KBM-7 (cell line): ENCODE measurements at regions not wholly inside any gene's neighbourhood (a gene's known extent, or its start where the extent isn't known, plus 50 kb on each side); places are given as distances from the start of the nearest gene placed in this dataset.
A peak's percentile ranks its signal among the peaks of the same experiment; 100 is the strongest.

Experiments used
- DNase-seq: peaks from one replicate; pipeline ENCODE4 v3.0.0-alpha.2; 2015
- in situ Hi-C: fragments of 300-500 bp; cut with MboI; formaldehyde crosslinking; loops from 2 replicates; pipeline ENCODE4 v1.14.3; 2020; ENCODE audit warnings: low sequenced_read_pairs, low pct_unique_long_range_greater_than_20kb, mixed read lengths

DNA sequence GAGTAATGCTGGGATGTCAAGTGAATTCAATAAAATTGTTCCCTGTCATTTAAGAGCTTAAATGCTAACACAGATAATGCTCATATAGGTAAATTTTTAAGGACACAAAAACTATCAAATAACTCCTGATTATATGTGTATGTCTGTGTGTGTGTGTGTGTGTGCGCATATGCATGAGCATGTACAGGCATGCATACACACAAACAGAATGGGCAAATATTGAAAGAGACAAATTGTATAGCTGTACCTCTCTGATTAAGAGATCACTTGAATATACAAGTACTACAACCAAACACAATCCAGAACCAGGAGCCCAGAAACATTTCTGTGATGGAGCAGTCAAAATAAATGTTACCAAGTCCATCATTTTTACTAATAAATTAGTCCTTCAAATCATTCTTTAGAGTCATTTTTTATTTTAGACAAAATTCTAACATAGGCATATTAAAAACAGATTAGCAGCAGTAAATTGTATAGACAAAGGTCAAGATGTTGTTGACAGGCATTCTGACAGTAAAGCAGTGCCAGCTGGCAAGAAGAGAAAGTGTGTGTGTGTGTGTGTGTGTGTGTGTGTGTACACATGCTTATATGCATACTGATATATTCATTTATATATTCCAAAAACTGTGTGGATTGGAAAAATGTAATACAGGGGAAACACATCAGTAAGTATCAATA, 145.3 kb downstream of the CD47 start:
- DNase-seq = no peak
- in situ Hi-C loops = no loop called here

DNA sequence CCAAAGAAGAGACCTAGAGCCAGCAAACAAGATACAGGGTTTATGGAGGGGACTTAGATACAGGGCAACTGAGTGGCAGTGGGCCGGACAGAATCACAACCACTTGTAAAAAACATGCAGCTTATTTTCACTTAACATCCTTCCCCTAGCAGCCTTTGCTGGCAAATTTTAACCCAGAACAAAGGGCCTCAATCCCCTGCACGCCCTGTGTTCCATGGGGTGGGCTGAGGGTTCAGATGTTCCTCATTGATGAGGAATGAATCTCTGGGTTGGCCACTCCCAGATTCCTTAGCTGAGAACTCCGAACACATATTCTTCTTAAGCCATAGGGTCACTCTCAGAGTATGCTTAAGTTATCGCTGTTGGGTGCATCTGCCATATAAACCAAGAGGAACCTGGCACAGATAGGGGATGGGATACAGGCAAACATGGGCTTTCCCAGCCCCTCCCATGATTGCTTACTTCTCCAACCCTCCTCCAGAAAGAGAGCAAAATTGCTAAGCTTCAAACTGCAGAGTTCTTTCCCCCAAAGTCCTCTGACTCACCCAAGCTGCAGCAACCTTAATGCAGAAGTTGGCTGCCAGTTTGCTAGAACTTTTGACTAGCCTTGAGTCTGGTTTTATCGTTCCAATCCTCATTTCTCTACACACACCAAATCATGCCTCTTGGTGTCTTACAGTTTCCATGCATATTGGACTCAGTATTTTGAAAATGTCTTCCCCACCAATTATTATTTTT, 146.9 kb downstream of the CD47 start:
- in situ Hi-C loops = no loop called here
- no peak for DNase-seq

DNA sequence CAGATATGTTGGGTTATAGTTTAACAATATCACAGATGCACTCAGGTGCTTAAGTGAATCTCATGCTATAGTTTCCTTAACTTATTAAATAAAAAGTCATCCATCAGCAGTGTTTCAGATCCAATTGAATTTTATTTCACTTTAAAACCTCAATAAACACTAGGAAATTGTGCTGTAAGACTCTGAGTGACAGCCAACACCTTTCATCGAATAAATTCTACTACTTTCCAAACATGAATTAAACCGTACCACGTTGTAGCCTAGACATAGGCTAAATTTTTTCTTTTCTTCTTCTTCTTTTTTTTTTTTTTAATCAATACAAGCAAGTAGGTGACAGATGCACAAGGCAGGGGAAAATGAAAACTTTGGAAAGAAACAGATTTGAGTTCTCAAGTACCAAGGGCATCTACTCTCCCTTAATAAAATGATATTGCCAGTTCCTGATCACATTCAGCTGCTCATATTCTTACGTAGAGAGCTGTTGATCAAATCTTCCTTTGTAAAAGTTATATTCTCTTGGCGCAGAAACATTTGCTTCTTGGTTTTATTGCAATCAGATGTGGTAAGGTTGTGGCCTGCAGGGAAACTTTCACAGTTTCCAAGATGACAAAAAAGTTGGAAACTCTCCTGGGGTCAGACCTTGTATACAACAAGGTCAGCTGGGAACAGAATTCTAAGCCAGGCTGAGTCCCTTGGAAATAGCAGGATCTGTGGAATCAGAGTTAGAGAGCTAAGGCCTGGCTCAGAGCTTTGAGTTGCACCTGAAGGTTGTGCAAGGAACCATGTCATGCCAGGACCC, 147.7 kb downstream of the CD47 start:
- DNase-seq = no peak
- in situ Hi-C loops = no loop called here

DNA sequence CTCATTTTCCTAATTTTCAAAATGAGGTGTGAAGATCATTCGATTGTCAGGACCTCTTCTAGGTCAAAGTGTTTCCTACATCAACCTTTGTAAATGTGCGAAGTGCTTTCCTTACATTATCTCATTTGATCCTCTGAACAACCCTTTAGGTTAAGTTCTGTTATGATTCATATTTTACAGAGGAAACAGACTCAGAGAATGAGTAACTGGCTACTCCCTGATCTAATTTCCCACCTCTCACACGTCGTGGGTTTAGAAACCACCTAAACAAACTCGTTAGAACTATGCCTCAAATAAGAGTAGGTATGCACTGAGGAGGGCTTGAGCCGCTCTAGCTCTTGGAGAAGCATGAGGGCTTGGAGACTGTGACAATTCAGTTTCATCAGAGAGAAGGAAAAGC, 148.6 kb downstream of the CD47 start:
- no peak for DNase-seq
- in situ Hi-C loops = no loop called here

DNA sequence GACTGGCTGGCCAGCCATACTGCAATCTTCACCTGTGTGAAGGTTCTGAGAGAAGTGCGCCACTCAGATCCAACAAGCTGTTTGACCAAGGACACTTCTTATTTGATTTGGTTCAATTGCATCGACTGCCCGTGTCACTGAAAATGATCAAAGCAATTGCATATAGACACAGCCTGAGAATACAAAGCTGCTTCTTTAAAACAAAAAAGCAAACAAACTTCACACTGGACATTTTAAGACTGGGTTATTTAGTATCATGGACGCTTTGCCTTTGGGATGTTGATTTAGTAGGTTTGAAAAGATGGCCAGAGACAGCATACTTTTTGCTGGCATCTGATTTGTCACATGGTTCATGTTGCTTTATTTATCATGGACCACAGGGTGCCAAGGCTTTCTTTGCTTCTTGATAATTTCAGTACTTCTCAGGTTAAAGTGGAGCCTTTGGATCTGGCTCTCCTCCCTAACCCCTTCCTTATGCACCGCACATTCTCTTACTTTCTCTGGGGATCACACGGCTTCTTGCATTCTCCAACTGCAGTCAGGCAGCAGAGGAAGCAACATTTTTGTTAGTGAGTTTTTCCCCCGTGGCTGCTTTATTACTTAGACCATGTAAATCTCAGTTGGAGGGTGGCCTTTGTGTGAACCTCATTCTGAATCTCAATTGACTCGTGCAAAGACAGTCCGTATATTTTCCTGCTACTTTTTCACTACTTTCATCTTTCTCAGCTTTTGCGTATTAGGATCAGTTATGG, 151.0 kb downstream of the CD47 start:
- in situ Hi-C loops = no loop called here

DNA sequence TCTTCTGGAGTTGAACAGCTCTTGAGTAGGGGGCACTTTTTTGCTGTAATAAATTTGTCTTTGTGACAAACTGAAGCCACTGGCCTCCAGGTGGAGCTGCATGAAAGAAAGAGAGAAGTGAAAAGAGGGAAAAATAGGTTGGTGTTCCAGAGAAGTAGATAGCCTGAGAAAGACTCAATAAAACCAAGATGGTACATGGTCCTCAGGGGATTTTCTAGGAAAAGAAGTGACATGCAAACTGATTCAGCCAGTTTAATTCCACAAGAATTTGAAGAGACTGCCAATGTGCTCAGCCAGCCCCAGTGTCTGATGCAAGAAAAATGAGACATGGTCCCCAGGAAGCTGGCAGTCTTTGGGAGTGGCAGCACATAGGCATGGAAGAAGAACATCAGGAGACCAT, 152.7 kb downstream of the CD47 start:
- DNase-seq = peak; percentile 77
- in situ Hi-C loops = no loop called here

More for the DNA sequence above, 151.0 kb downstream of the CD47 start:
- DNase-seq = no peak

DNA sequence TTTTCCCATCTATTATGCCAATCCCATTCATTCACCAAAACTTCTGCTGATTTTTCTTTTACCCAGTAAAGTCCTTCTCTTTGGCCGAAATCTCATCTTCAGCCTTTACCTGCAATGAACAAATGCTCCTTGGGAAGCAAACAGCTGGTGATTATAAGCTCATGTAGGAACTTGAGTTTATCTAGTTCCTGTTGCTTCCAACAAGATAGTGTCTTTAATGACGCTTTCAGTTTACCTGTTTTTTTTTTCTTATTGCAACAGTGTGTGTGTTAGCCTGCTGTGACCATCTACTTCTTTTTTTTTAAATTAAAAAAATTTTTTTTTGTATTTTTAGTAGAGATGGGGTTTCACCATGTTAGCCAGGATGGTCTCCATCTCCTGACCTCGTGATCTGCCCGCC, 156.0 kb downstream of the CD47 start:
- in situ Hi-C loops = no loop called here
- no peak for DNase-seq

DNA sequence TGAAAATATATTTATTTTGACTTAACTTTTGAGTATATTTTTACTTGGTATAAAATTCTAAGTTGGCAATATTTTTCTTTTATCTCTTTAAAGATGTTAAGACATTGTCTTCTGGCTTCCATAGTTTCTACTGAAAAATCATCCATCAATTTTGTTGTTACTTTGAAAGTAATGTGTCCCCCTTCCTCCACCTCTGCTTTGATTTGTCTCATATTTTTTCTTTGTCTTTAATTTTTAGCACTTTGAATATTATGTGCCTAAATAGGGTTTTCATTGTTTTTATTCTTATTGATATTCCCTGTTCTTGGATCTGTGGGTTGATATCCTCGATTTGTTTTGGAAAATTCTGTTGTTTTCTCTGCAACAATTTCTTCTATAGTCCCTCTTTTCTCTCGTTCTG, 157.4 kb downstream of the CD47 start:
- DNase-seq = no peak

DNA sequence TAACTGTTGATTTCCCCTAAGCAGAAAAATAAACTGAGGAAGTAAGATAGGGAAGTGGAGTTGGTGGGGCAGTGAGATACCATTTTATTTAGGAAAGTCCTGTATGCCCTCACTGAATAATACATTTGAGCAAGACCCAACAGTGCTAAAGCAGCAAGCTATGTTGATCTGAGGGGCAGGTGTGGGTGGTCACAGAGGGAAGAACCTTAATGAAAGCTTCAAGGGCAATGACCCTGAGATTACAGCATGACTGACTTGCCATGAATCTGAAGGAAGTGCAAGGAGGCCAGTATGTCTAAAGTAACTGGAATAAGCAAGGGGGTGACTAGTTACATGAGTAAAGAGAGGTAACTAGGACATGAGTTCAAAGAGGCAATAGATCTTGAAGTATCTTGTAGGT, 159.5 kb downstream of the CD47 start:
- no peak for DNase-seq
- in situ Hi-C loops = no loop called here

More for the DNA sequence above, 157.4 kb downstream of the CD47 start:
- in situ Hi-C loops = no loop called here

DNA sequence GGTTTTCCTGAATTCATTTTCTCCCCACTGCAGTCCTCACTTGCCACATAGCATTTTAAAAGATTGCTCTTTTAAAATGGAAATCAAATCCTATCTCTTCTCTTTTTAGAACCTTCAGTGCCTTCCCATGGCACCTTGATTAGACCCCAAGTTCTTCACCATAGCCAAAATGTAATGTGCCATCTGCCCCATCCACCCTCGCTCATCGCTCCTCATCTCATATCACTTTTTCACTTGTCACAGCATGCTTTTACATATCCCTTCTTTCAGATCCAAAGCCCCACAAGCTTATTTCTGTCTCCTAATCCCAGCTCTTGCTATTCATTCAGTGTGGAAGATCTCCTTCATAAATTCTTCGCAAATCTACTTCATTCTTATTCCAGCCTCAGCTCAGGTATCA, 161.7 kb downstream of the CD47 start:
- DNase-seq = no peak
- in situ Hi-C loops = no loop called here

DNA sequence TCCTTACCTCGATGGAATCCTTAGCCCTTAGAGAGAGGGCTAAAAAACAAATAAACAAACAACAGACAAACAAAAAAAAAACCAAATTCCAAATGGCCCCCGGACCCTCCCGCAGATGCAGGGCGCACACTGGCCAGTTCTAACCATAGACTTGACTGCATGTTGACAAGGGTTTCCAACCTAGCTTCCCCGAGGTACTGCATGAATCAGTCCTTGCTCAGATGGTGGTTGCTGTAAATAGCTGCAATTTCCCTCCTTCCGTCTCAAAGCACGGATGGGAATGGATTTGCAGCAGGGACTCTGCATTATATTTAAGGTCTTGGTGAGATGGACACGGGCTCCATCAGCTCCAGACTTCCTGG, 162.8 kb downstream of the CD47 start:
- in situ Hi-C loops = no loop called here
- no peak for DNase-seq

DNA sequence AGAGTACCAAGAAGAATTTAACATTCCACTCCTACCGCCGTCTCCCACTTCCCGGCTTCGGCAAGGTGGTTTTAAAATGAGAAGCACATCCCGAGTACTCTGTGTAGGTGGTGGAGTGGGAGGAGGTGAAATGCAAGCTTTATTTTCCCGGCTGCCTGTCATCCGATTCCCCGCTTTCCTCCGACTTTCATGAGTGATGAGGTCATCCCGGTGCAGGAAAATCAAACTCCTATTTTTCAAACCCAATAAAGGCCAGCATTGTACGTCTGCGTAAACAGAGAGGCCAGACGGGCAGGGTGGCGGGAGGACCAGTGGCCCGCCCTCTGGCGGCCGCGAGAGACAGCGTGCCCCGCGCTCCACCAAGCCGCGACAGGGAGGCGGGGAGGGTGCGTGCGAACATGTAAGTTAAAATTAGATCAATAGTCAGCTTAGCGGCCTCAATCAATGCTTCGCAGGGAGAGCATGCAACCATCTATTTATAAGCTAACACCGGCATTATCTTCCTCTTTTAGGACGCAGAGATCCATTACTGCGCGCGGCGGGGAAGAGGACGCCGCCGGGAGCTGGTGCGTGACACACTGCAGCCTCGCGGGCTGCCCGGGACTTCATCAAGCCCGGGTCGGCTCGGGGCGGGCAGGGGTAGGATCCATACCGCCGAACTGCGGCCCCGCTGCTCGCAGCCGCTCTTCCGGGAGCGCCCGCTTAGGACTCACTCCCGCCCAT, 163.3 kb downstream of the CD47 start:
- peak; percentile 91 for DNase-seq
- in situ Hi-C loops = no loop called here

DNA sequence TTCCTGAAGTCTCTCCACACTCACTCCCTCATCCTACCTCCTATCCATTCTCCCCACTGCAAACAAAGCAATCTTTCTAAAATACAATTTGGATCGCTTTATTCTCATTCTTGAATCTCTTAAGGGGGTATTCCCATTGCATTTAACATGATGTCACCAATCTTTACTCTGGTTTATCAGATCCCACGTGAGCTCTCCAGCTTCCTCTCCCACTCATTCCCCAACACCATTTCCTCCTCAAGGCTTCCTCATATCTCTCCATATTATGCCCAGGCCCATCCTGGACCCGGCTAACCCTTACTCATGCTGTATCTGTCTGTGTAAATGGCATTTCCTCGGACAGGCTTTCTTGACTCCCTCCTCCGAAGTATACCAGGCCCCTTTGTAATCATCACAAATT, 165.0 kb downstream of the CD47 start:
- no peak for DNase-seq
- in situ Hi-C loops = no loop called here

DNA sequence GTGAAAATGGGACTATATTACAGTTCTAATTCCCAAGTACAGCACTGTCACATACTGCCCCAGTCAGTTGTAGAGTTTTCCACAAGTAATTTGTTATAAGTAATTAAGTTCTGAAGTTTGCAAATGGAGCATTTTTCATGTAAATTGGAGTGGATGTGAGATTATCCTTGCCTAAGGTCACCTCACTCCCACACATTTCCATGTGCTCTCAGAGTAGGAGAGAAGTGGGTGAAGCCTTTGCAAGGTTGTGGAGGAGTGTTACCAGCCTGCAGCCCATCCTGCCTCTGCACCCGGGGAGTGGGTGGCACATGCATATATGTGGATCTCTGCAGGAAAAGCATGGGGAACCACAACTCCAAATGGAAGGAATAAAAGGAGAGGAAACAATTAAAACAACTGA, 169.8 kb downstream of the CD47 start:
- in situ Hi-C loops = no loop called here
- no peak for DNase-seq

DNA sequence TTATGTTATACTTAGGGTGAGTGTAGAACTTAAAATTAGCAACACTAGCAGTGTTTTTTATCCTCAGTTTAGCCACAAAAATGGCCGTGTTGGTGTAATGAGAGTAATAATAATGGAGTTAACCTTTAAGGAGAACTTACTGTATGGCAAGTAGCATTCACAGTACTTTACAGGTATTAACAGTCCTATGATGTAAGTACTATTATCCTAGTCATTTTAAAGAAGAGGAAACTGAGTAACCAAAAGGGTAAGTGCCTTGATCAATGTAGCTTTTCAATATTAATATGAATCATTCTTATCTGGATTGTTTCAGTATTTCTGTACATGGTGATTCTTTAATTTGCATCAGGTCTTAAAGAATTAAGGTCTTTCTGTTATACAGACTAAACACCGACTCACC, 170.3 kb downstream of the CD47 start:
- DNase-seq = no peak
- in situ Hi-C loops = no loop called here

DNA sequence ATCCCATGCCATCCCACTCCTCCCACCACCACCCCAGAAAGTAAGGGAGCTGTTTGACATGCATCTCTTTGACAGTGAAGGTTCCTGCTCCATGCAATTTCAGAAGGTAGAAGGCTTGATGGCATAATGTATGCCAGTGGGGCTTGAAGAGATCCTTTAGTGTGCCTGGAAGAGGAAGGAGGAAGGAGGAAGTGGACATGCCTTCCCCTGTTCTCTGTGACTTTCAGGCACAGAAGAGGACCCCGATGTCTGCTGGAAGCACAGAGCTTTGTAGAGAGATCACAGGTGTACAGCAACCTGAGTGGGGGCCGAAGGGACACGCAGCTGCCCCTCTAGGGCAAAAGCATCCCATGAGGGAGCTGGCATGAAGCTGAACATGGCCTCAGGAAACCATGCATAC, 171.6 kb downstream of the CD47 start:
- DNase-seq = no peak
- in situ Hi-C loops = no loop called here

DNA sequence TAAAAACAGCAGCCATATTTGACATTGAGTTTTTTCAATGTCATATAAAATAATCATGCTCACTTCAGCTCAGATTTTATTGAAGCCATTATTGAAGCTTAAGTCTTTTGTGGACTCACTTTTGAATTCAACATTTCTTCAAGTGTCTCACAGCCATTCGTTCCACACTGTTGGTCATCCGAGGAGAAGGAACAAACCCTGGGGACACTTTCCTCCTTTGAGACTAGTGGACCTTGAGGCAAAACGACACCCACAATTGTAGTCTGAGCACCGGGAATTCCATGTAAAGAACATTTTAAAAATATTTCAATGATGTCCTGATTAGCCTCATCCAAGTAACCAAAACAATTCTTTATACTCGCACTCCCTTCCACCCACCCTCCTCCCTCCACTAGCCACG, 174.7 kb downstream of the CD47 start:
- no peak for DNase-seq
- in situ Hi-C loops = no loop called here

DNA sequence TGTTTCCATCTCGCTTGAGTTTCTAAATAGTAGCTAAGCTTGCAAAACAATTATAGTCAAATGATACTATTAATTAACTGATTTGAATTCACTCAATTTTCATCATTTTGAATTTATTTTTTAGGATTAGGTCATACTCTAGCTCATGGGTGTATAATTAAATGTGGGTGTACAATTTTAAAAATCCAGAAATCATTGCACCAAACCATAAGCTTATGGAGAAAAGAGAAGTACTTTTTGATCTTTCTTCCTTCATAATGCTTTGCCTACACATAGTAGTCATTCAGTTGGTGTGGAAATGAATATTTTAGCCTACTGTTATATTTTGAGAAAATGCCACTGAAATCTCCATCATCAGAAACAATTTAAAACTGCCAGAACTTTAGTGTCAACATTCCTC, 175.1 kb downstream of the CD47 start:
- DNase-seq = no peak
- in situ Hi-C loops = no loop called here

DNA sequence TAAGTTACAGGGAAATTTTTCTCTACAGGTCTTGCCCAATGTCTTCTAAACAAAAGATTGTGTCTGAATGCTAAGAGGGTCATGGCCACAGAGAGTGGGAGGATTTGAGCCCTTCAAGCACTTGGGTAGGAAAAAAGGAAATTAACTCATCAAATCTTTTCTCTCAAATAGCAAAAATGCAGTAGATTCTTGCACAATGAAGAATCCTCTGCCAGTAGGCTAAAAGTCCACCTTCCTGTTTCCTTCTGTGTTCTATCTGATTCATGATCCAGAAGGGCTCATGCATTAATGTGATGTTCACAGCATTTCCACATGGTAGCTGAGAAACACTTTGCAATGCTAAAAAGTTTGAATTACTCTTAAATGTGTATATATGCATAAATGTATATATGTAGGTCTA, 177.1 kb downstream of the CD47 start:
- in situ Hi-C loops = no loop called here
- peak; percentile 26 for DNase-seq
